DOHH2 (cell line): ENCODE measurements at regions not wholly inside any gene's neighbourhood (a gene's known extent, or its start where the extent isn't known, plus 50 kb on each side); places are given as distances from the start of the nearest gene placed in this dataset.

ENCODE experiments used
- H3F3A ChIP-seq: fragments of 200-600 bp; sonication (generic), shearing (Covaris generic); 2 replicates; pipeline ENCODE4 v1.6.0; 2016; ENCODE audit warnings: antibody characterized with exemption, mild to moderate bottlenecking; ENCODE audit not compliant: control insufficient read depth, insufficient read depth
- H3K27ac ChIP-seq: fragments of 200-600 bp; sonication (generic); 2 replicates; pipeline ENCODE4 v1.5.1; 2014; ENCODE audit warnings: low read depth, mild to moderate bottlenecking, low read length, moderate library complexity
- H3K27me3 ChIP-seq: fragments of 200-600 bp; sonication (generic); 2 replicates; pipeline ENCODE4 v1.6.1; 2014; ENCODE audit warnings: mild to moderate bottlenecking, low read length, mixed read lengths; ENCODE audit not compliant: control insufficient read depth
- H3K36me3 ChIP-seq: fragments of 200-600 bp; sonication (generic); 2 replicates; pipeline ENCODE4 v1.6.1; 2014; ENCODE audit warnings: mild to moderate bottlenecking, low read length, moderate library complexity, mixed read lengths; ENCODE audit not compliant: control insufficient read depth
- H3K4me1 ChIP-seq: fragments of 200-600 bp; sonication (generic); 2 replicates; pipeline ENCODE4 v1.6.1; 2014; ENCODE audit warnings: mild to moderate bottlenecking, low read length, mixed read lengths; ENCODE audit not compliant: control insufficient read depth
- H3K4me2 ChIP-seq: fragments of 200-600 bp; sonication (generic); 2 replicates; pipeline ENCODE4 v1.6.0; 2014; ENCODE audit warnings: mild to moderate bottlenecking, low read length, moderate library complexity
- H3K4me3 ChIP-seq: fragments of 200-600 bp; sonication (generic); 2 replicates; pipeline ENCODE4 v1.5.1; 2014; ENCODE audit warnings: mild to moderate bottlenecking, low read length, mixed read lengths
- H3K79me2 ChIP-seq: fragments of 200-600 bp; sonication (generic); 2 replicates; pipeline ENCODE4 v1.6.1; 2014; ENCODE audit warnings: mild to moderate bottlenecking, low read length, mixed read lengths; ENCODE audit not compliant: control insufficient read depth
- H3K9me2 ChIP-seq: fragments of 200-600 bp; sonication (generic); replicated peaks from 2 replicates; pipeline ENCODE4 v1.6.1; 2014; ENCODE audit warnings: mild to moderate bottlenecking, low read length, mixed read lengths; ENCODE audit not compliant: control insufficient read depth
- H3K9me3 ChIP-seq: fragments of 200-600 bp; sonication (generic); 2 replicates; pipeline ENCODE4 v1.6.1; 2014; ENCODE audit warnings: antibody characterized with exemption, low read length, mixed read lengths; ENCODE audit not compliant: control insufficient read depth, insufficient read depth
- H4K20me1 ChIP-seq: fragments of 200-600 bp; sonication (generic); 2 replicates; pipeline ENCODE4 v1.6.0; 2014; ENCODE audit warnings: low read depth, mild to moderate bottlenecking, antibody characterized with exemption, low read length, moderate library complexity; ENCODE audit not compliant: control insufficient read depth, insufficient read depth
- CTCF ChIP-seq: fragments of 200-600 bp; sonication (generic); IDR thresholded peaks from one replicate; pipeline ENCODE4 v1.5.1; 2014; ENCODE audit warnings: antibody characterized with exemption, mild to moderate bottlenecking, low read depth, low read length; ENCODE audit not compliant: poor library complexity, severe bottlenecking
- EZH2phosphoT487 ChIP-seq: fragments of 200-600 bp; sonication (generic); IDR thresholded peaks from 2 replicates; pipeline ENCODE4 v1.6.1; 2017; ENCODE audit warnings: borderline replicate concordance, mild to moderate bottlenecking, antibody characterized with exemption, low read length, moderate library complexity, mixed read lengths

DNA sequence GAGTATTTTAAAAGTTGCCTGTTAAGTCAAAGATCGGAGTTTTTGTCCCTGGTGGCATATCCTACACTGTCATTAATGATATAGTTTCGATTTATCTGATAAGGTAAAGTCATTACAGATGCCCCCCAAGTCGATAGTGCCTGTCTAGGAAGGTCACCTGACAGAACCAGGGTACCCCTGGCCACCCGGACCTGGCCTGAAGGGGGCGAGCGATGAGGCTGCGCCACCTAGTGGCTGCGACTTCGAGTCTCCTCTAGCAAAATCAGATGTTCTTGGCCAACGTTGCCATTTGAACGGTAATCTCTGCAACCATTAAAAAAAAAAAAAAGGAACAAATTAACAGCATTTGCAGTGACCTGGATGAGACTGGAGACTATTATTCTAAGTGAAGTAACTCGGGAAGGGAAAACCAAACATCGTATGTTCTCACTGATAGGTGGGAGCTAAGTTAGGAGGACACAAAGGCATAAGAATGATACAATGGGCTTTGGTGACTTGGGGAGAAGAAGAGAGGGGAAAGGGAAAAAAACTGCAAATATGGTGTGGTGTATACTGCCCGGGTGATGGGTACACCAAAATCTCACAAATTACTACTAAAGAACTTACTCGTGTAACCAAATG is 565.1 kb downstream of the LIG4 start:
- Histone ChIP-seq H3K4me1 (no peaks in the 10 kb centered on the region), H3K36me3 (no peaks in the 10 kb centered on the region), H3F3A (no peaks in the 10 kb centered on the region), H3K9me3 (no peaks in the 10 kb centered on the region), H3K4me2 (no peak overlapping the region), H3K79me2 (no peaks in the 10 kb centered on the region), H3K27ac (no peak overlapping the region), H4K20me1 (no peaks in the 10 kb centered on the region), H3K9me2 (no peaks in the 10 kb centered on the region), H3K4me3 (no peak overlapping the region), H3K27me3 (no peaks in the 10 kb centered on the region)
- TF ChIP-seq CTCF (peak; percentile 96), EZH2phosphoT487 (no peak)

DNA sequence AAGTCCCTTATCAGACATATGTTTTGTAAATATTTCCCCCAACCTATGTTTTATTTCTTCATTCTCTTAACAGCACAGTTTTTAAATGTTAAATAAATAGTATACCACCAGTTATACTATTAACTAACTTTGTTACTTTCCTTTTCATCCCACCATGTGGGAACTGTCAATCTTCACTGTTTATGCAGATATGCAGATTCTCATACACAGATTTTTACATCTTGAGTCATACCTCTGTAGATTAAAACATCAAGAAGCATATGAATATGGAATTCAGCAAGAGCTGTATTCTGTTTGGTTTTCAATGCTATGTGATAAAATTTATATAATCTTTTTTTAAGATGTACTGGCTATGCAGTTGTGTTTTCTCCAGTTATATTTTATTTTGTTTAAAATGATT is 566.3 kb downstream of the LIG4 start:
- Histone ChIP-seq H3K9me3 (no peaks in the 10 kb centered on the region), H3K79me2 (no peaks in the 10 kb centered on the region), H3K4me1 (no peaks in the 10 kb centered on the region), H3K36me3 (no peaks in the 10 kb centered on the region), H3K9me2 (no peaks in the 10 kb centered on the region), H3K27me3 (no peaks in the 10 kb centered on the region), H3K4me3 (no peak overlapping the region), H3K4me2 (no peak overlapping the region), H3K27ac (no peak overlapping the region), H3F3A (no peaks in the 10 kb centered on the region), H4K20me1 (no peaks in the 10 kb centered on the region)
- TF ChIP-seq EZH2phosphoT487: no peak
- no peak for TF ChIP-seq CTCF

- H3K9me3 ChIP-seq: no peaks in the 10 kb centered on the region
- H3K79me2 ChIP-seq: no peaks in the 10 kb centered on the region
Measured at GRCh38 chr13:107644136-107644535, 571.2 kb downstream of the LIG4 start.

More at GRCh38 chr13:107644136-107644535, 571.2 kb downstream of the LIG4 start:
- Histone ChIP-seq H3K36me3 (no peaks in the 10 kb centered on the region), H3K9me2 (no peaks in the 10 kb centered on the region), H4K20me1 (no peaks in the 10 kb centered on the region), H3K4me2 (no peak overlapping the region), H3F3A (no peaks in the 10 kb centered on the region), H3K4me3 (no peak overlapping the region), H3K4me1 (no peaks in the 10 kb centered on the region), H3K27me3 (no peaks in the 10 kb centered on the region), H3K27ac (no peak overlapping the region)
- TF ChIP-seq EZH2phosphoT487 (no peak), CTCF (no peak)
